ENCODE measurements at regions not wholly inside any gene's neighbourhood (a gene's known extent, or its start where the extent isn't known, plus 50 kb on each side); places are given as distances from the start of the nearest gene placed in this dataset.

- no peak overlapping the region for H3K27ac ChIP-seq (ENCODE audit: low read length)
- no peaks in the 10 kb centered on the region for H3K4me1 ChIP-seq (ENCODE audit: control insufficient read depth, insufficient read depth, low read length)
- WGBS: 65% methylated on average over 1 of the region's 1 CpG
- DNase-seq (no peak), ATAC-seq (no peak)
- no peaks in the 10 kb centered on the region for H3K9me3 ChIP-seq (ENCODE audit: control insufficient read depth, low read length)
- no peak overlapping the region for H3K4me3 ChIP-seq (ENCODE audit: low read length)
- intact Hi-C loops (cut with DNase I): loop anchor here in 1 of 4 donors (5.0 to 10.0 kb wide), 2 partner anchors 319 to 681 kb away; no protein-coding TSS in a partner anchor
- no peaks in the 10 kb centered on the region for H3K27me3 ChIP-seq (ENCODE audit: control insufficient read depth, insufficient read depth)
These were observed 753.6 kb downstream of the JRKL start for GRCh38 chr11:97143463-97143862.

GRCh38 chr11:97149741-97150140 is 759.9 kb downstream of the JRKL start:
- whole genome bisulfite sequencing: 56% methylated on average over 2 of the region's 2 CpGs
- no peak overlapping the region for H3K27ac ChIP-seq (ENCODE audit: low read length)
- intact Hi-C loops (cut with DNase I): loop anchor here in 1 of 4 donors (10.0 kb wide), 1 partner anchor 325 kb away; no protein-coding TSS in a partner anchor
- DNase-seq: no peak
- no peaks in the 10 kb centered on the region for H3K9me3 ChIP-seq (ENCODE audit: control insufficient read depth, low read length)
- ATAC-seq: no peak
- no peaks in the 10 kb centered on the region for H3K27me3 ChIP-seq (ENCODE audit: control insufficient read depth, insufficient read depth)
- no peak overlapping the region for H3K4me3 ChIP-seq (ENCODE audit: low read length)
- H3K4me1 ChIP-seq (ENCODE audit: control insufficient read depth, insufficient read depth, low read length): no peaks in the 10 kb centered on the region

- Histone ChIP-seq H3K9me3 (ENCODE audit: control insufficient read depth, low read length) (no peaks in the 10 kb centered on the region), H3K4me1 (ENCODE audit: control insufficient read depth, insufficient read depth, low read length) (no peaks in the 10 kb centered on the region), H3K27ac (ENCODE audit: low read length) (no peak overlapping the region), H3K4me3 (ENCODE audit: low read length) (no peak overlapping the region), H3K27me3 (ENCODE audit: control insufficient read depth, insufficient read depth) (no peaks in the 10 kb centered on the region)
- WGBS: 76% methylated on average over 2 of the region's 2 CpGs
- ATAC-seq (no peak), DNase-seq (no peak)
- intact Hi-C loops (cut with DNase I): no loop called here
These were observed 767.5 kb downstream of the JRKL start for GRCh38 chr11:97157221-97157740.

GRCh38 chr11:97158243-97158642 is 768.4 kb downstream of the JRKL start:
- no peaks in the 10 kb centered on the region for H3K27me3 ChIP-seq (ENCODE audit: control insufficient read depth, insufficient read depth)
- no peak overlapping the region for H3K27ac ChIP-seq (ENCODE audit: low read length)
- no peaks in the 10 kb centered on the region for H3K9me3 ChIP-seq (ENCODE audit: control insufficient read depth, low read length)
- DNase-seq: no peak
- H3K4me3 ChIP-seq (ENCODE audit: low read length): no peak overlapping the region
- intact Hi-C loops (cut with DNase I): no loop called here
- ATAC-seq: no peak
- H3K4me1 ChIP-seq (ENCODE audit: control insufficient read depth, insufficient read depth, low read length): no peaks in the 10 kb centered on the region
- WGBS: 63% methylated on average over 5 of the region's 5 CpGs

- Histone ChIP-seq H3K27me3 (ENCODE audit: control insufficient read depth, insufficient read depth) (no peaks in the 10 kb centered on the region), H3K27ac (ENCODE audit: low read length) (no peak overlapping the region), H3K9me3 (ENCODE audit: control insufficient read depth, low read length) (no peaks in the 10 kb centered on the region), H3K4me1 (ENCODE audit: control insufficient read depth, insufficient read depth, low read length) (no peaks in the 10 kb centered on the region), H3K4me3 (ENCODE audit: low read length) (no peak overlapping the region)
- WGBS: 78% methylated on average over 4 of the region's 4 CpGs
- intact Hi-C loops (cut with DNase I): no loop called here
- ATAC-seq (no peak), DNase-seq (no peak)
These were observed 773.9 kb downstream of the JRKL start for GRCh38 chr11:97163631-97164191.

GRCh38 chr11:97201743-97202612 is 812.2 kb downstream of the JRKL start:
- Histone ChIP-seq H3K9me3 (ENCODE audit: control insufficient read depth, low read length) (no peaks in the 10 kb centered on the region), H3K4me1 (ENCODE audit: control insufficient read depth, insufficient read depth, low read length) (peaks cover 2% of the 10 kb centered on the region), H3K27ac (ENCODE audit: low read length) (no peak overlapping the region), H3K4me3 (ENCODE audit: low read length) (no peak overlapping the region), H3K27me3 (ENCODE audit: control insufficient read depth, insufficient read depth) (no peaks in the 10 kb centered on the region)
- intact Hi-C loops (cut with DNase I): no loop called here
- no peak for DNase-seq
- WGBS: 54% methylated on average over 3 of the region's 3 CpGs
- peak; percentile 57 to 84 for ATAC-seq

- ATAC-seq (peak; percentile 11 to 36), DNase-seq (no peak)
- H3K4me3 ChIP-seq (ENCODE audit: low read length): no peak overlapping the region
- no peaks in the 10 kb centered on the region for H3K27me3 ChIP-seq (ENCODE audit: control insufficient read depth, insufficient read depth)
- no peaks in the 10 kb centered on the region for H3K9me3 ChIP-seq (ENCODE audit: control insufficient read depth, low read length)
- 53% methylated on average over 8 of the region's 8 CpGs for WGBS
- intact Hi-C loops (cut with DNase I): no loop called here
- H3K27ac ChIP-seq (ENCODE audit: low read length): no peak overlapping the region
- peaks cover 2% of the 10 kb centered on the region for H3K4me1 ChIP-seq (ENCODE audit: control insufficient read depth, insufficient read depth, low read length)
These were observed 812.9 kb downstream of the JRKL start for GRCh38 chr11:97202613-97203292.

GRCh38 chr11:97218011-97218410 is 828.2 kb downstream of the JRKL start:
- Histone ChIP-seq H3K4me3 (ENCODE audit: low read length) (no peak overlapping the region), H3K27me3 (ENCODE audit: control insufficient read depth, insufficient read depth) (no peaks in the 10 kb centered on the region), H3K9me3 (ENCODE audit: control insufficient read depth, low read length) (no peaks in the 10 kb centered on the region), H3K27ac (ENCODE audit: low read length) (no peak overlapping the region), H3K4me1 (ENCODE audit: control insufficient read depth, insufficient read depth, low read length) (no peaks in the 10 kb centered on the region)
- ATAC-seq: no peak
- intact Hi-C loops (cut with DNase I): no loop called here
- no peak for DNase-seq
- WGBS: 83% methylated on average over 3 of the region's 3 CpGs

GRCh38 chr11:97223647-97224046 is 833.8 kb downstream of the JRKL start:
- H3K9me3 ChIP-seq (ENCODE audit: control insufficient read depth, low read length): no peaks in the 10 kb centered on the region
- no peaks in the 10 kb centered on the region for H3K4me1 ChIP-seq (ENCODE audit: control insufficient read depth, insufficient read depth, low read length)
- DNase-seq: no peak
- no peaks in the 10 kb centered on the region for H3K27me3 ChIP-seq (ENCODE audit: control insufficient read depth, insufficient read depth)
- 78% methylated on average over 3 of the region's 3 CpGs for WGBS
- H3K27ac ChIP-seq (ENCODE audit: low read length): no peak overlapping the region
- H3K4me3 ChIP-seq (ENCODE audit: low read length): no peak overlapping the region
- ATAC-seq: no peak
- intact Hi-C loops (cut with DNase I): no loop called here

- H3K9me3 ChIP-seq (ENCODE audit: control insufficient read depth, low read length): no peaks in the 10 kb centered on the region
- DNase-seq: no peak
- H3K27ac ChIP-seq (ENCODE audit: low read length): no peak overlapping the region
- no peaks in the 10 kb centered on the region for H3K4me1 ChIP-seq (ENCODE audit: control insufficient read depth, insufficient read depth, low read length)
- H3K4me3 ChIP-seq (ENCODE audit: low read length): no peak overlapping the region
- H3K27me3 ChIP-seq (ENCODE audit: control insufficient read depth, insufficient read depth): no peaks in the 10 kb centered on the region
- 42% methylated on average over 4 of the region's 4 CpGs for WGBS
- peak in 1 of 2 donors; percentile 43 for ATAC-seq
- intact Hi-C loops (cut with DNase I): no loop called here
These were observed 834.6 kb downstream of the JRKL start for GRCh38 chr11:97224396-97224795.

GRCh38 chr11:97225794-97226193 is 836.0 kb downstream of the JRKL start:
- ATAC-seq: no peak
- intact Hi-C loops (cut with DNase I): no loop called here
- no peaks in the 10 kb centered on the region for H3K4me1 ChIP-seq (ENCODE audit: control insufficient read depth, insufficient read depth, low read length)
- no peak overlapping the region for H3K4me3 ChIP-seq (ENCODE audit: low read length)
- 79% methylated on average over 5 of the region's 5 CpGs for WGBS
- H3K27me3 ChIP-seq (ENCODE audit: control insufficient read depth, insufficient read depth): no peaks in the 10 kb centered on the region
- no peak overlapping the region for H3K27ac ChIP-seq (ENCODE audit: low read length)
- no peaks in the 10 kb centered on the region for H3K9me3 ChIP-seq (ENCODE audit: control insufficient read depth, low read length)
- DNase-seq: no peak

All from right cardiac atrium (tissue), 5 donors.